ENCODE measurements at regions not wholly inside any gene's neighbourhood (a gene's known extent, or its start where the extent isn't known, plus 50 kb on each side); places are given as distances from the start of the nearest gene placed in this dataset.

DNA sequence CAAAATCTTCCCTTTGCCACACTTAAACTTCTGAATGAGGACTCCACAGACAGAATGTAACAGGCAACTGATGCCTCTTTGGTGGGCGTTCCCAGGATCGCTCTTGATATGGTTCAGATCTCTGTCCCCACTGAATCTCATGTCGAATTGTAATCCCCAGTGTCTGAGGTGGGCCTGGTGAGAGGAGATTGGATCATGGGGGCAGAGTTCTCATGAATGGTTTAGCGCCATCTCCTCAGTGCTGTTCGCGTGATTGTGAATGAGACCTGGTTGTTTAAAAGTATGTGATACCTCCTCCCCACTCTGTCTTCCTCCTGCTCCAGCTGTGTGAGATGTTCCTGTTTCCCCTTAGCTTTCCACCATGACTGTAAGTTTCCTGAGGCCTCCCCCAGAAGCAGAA lies 111.1 kb upstream of the SLC66A3 start (continued):
- TF ChIP-seq, protein P1, sequence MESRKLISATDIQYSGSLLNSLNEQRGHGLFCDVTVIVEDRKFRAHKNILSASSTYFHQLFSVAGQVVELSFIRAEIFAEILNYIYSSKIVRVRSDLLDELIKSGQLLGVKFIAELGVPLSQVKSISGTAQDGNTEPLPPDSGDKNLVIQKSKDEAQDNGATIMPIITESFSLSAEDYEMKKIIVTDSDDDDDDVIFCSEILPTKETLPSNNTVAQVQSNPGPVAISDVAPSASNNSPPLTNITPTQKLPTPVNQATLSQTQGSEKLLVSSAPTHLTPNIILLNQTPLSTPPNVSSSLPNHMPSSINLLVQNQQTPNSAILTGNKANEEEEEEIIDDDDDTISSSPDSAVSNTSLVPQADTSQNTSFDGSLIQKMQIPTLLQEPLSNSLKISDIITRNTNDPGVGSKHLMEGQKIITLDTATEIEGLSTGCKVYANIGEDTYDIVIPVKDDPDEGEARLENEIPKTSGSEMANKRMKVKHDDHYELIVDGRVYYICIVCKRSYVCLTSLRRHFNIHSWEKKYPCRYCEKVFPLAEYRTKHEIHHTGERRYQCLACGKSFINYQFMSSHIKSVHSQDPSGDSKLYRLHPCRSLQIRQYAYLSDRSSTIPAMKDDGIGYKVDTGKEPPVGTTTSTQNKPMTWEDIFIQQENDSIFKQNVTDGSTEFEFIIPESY (IDR thresholded peaks at IDR 0.05; ENCODE audit: borderline replicate concordance, low read depth): no peak
- TF ChIP-seq NRF1 (IDR thresholded peaks at IDR 0.05; ENCODE audit: low read depth, low read length) (no peak), FOXM1 (IDR thresholded peaks at IDR 0.05; ENCODE audit: low read depth) (no peak), RFX5 (IDR thresholded peaks at IDR 0.05; ENCODE audit: low read length) (no peak)

DNA sequence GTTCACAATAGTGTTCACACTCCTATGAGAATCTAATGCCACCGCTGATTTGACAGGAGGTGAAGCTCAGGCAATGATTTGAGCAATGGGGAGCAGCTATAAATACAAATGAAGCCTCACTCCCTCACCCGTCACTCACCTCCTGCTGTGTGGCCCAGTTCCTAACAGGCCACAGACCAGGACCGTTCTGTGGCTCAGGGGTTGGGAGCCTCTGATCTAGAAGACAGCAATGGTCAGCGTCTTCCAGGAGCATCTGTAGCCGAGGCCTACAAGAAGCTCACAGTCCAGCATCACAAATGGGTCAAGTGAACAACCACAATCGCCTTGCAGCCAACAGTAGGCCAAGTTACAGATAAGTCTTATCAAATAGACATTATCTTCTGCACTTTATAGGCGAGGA lies 110.0 kb upstream of the SLC66A3 start:
- WGBS (ENCODE audit: low lambda C conversion rate): 53% methylated on average over 7 of the region's 7 CpGs
- Histone ChIP-seq H2AFZ (ENCODE audit: low read depth) (no peak overlapping the region), H3K27me3 (ENCODE audit: insufficient read depth) (no peaks in the 10 kb centered on the region; the same call in 1 of the 2 replicates), H4K20me1 (ENCODE audit: insufficient read depth) (no peaks in the 10 kb centered on the region), H3K4me1 (ENCODE audit: control insufficient read depth in 1 of 2, insufficient read depth in 2 of 2, low read depth in 1 of 2, low read length in 1 of 2) (no peaks in the 10 kb centered on the region; a peak in 1 of 4 replicates), H3K4me2 (no peak overlapping the region), H3K4me3 (ENCODE audit: low read depth in 2 of 2, low read length in 1 of 2) (no peak overlapping the region), H3K9ac (no peak overlapping the region), H3K9me3 (no peaks in the 10 kb centered on the region), H3K9me2 (no peaks in the 10 kb centered on the region), H3K79me2 (ENCODE audit: insufficient read depth) (no peaks in the 10 kb centered on the region), H3F3A (replicated peaks; ENCODE audit: insufficient read depth) (no peaks in the 10 kb centered on the region), H3K27ac (ENCODE audit: low read depth in 2 of 2, low read length in 1 of 2) (no peak overlapping the region), H3K36me3 (replicated peaks in 1 of 2; ENCODE audit: control insufficient read depth in 1 of 2, insufficient read depth in 2 of 2, low read length in 1 of 2) (no peaks in the 10 kb centered on the region)
- ChIA-PET POLR2A (no interaction called here), CTCF (interaction anchor here (2.2 kb wide), 1 partner anchor 213 kb away, joined by 11 read pairs; no protein-coding TSS in a partner anchor)
- no peak for DNase-seq
- no peak for TF ChIP-seq EP300 (IDR thresholded peaks at IDR 0.05; ENCODE audit: borderline replicate concordance in 1 of 2, low read depth in 1 of 2, low read length in 1 of 2)
- TF ChIP-seq RCOR1 (IDR thresholded peaks at IDR 0.05; ENCODE audit: low read length): no peak
- TF ChIP-seq, protein P2, sequence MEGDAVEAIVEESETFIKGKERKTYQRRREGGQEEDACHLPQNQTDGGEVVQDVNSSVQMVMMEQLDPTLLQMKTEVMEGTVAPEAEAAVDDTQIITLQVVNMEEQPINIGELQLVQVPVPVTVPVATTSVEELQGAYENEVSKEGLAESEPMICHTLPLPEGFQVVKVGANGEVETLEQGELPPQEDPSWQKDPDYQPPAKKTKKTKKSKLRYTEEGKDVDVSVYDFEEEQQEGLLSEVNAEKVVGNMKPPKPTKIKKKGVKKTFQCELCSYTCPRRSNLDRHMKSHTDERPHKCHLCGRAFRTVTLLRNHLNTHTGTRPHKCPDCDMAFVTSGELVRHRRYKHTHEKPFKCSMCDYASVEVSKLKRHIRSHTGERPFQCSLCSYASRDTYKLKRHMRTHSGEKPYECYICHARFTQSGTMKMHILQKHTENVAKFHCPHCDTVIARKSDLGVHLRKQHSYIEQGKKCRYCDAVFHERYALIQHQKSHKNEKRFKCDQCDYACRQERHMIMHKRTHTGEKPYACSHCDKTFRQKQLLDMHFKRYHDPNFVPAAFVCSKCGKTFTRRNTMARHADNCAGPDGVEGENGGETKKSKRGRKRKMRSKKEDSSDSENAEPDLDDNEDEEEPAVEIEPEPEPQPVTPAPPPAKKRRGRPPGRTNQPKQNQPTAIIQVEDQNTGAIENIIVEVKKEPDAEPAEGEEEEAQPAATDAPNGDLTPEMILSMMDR (IDR thresholded peaks at IDR 0.05): no peak
- TF ChIP-seq RAD21 (IDR thresholded peaks at IDR 0.05; ENCODE audit: low read length): no peak
- TF ChIP-seq POLR2AphosphoS5 (IDR thresholded peaks at IDR 0.05; ENCODE audit: low read depth, low read length): no peak
- no peak for TF ChIP-seq SMC3 (IDR thresholded peaks at IDR 0.05; ENCODE audit: low read depth, low read length)
- no peak for TF ChIP-seq ELF1 (IDR thresholded peaks at IDR 0.05)

DNA sequence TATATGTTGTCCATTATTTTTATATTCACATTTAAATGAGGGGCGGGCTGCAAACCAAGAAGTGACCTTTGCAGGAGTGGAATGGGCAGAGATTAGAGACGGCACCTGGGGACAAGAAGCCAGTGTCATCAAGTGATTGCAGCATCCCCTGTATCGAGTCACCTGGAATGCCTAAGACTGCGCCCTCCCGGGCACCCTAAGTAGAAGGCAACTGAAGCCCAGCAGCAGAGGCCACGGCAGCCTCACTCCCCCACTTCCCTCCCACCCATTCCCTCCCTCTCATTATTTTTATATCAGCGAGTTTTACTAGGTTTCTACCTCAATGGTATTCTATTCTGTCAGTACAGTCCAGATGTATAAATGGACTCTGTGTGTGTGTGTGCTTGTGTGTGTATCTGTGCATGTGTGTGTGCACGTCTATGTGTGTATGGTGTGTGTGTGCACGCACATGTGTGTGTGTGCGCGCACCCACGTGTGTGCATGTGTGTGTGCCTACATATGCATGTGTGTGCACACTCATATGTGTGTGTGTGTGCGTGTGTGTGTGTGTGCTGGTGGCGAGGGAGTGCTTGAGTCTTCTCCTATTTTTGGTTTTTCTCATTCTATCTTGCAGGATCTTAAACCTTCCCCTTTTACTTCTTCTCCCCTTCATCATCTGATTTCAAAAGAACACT lies 106.8 kb upstream of the SLC66A3 start:
- Histone ChIP-seq H3K79me2 (ENCODE audit: insufficient read depth) (no peaks in the 10 kb centered on the region), H3K9ac (no peak overlapping the region), H3K4me1 (ENCODE audit: control insufficient read depth in 1 of 2, insufficient read depth in 2 of 2, low read depth in 1 of 2, low read length in 1 of 2) (no peaks in the 10 kb centered on the region), H3K27ac (ENCODE audit: low read depth in 2 of 2, low read length in 1 of 2) (no peak overlapping the region), H2AFZ (ENCODE audit: low read depth) (no peak overlapping the region), H3K9me2 (no peaks in the 10 kb centered on the region), H3K4me2 (no peak overlapping the region), H3K27me3 (ENCODE audit: insufficient read depth) (no peaks in the 10 kb centered on the region), H3F3A (replicated peaks; ENCODE audit: insufficient read depth) (no peaks in the 10 kb centered on the region), H3K9me3 (no peaks in the 10 kb centered on the region), H3K36me3 (replicated peaks in 1 of 2; ENCODE audit: control insufficient read depth in 1 of 2, insufficient read depth in 2 of 2, low read length in 1 of 2) (no peaks in the 10 kb centered on the region), H3K4me3 (ENCODE audit: low read depth in 2 of 2, low read length in 1 of 2) (no peak overlapping the region), H4K20me1 (ENCODE audit: insufficient read depth) (no peaks in the 10 kb centered on the region)
- CTCF ChIA-PET: interaction anchor here (1.3 kb wide), 1 partner anchor 216 kb away, joined by 3 read pairs; no protein-coding TSS in a partner anchor
- DNase-seq: no peak
- TF ChIP-seq RAD21 (IDR thresholded peaks at IDR 0.05; ENCODE audit: low read length) (no peak), GATA2 (CRISPR knock-in tag; IDR thresholded peaks at IDR 0.05) (no peak), RXRA (IDR thresholded peaks at IDR 0.05; ENCODE audit: borderline replicate concordance, low read depth) (no peak), TCF12 (IDR thresholded peaks at IDR 0.05) (no peak), FOSL2 (IDR thresholded peaks at IDR 0.05; ENCODE audit: borderline replicate concordance, low read depth) (no peak)
- TF ChIP-seq, protein P1 (IDR thresholded peaks at IDR 0.05; ENCODE audit: borderline replicate concordance, low read depth): no peak
- TF ChIP-seq, protein P3, sequence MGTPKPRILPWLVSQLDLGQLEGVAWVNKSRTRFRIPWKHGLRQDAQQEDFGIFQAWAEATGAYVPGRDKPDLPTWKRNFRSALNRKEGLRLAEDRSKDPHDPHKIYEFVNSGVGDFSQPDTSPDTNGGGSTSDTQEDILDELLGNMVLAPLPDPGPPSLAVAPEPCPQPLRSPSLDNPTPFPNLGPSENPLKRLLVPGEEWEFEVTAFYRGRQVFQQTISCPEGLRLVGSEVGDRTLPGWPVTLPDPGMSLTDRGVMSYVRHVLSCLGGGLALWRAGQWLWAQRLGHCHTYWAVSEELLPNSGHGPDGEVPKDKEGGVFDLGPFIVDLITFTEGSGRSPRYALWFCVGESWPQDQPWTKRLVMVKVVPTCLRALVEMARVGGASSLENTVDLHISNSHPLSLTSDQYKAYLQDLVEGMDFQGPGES (IDR thresholded peaks at IDR 0.05; ENCODE audit: low read depth, low read length): no peak
- 71% methylated on average over 14 of the region's 14 CpGs for WGBS (ENCODE audit: low lambda C conversion rate)
- POLR2A ChIA-PET: no interaction called here

All from SK-N-SH (cell line).